Mesenchymal stem cell (in vitro differentiated cells and primary cell): ENCODE measurements at regions not wholly inside any gene's neighbourhood (a gene's known extent, or its start where the extent isn't known, plus 50 kb on each side); places are given as distances from the start of the nearest gene placed in this dataset.

Source experiments
- DNase-seq: peaks from one replicate; pipeline ENCODE4 v3.0.0-alpha.2; 2013
- H2AFZ ChIP-seq: one replicate; pipeline ENCODE4 v1.6.1; 2013; ENCODE audit warnings: low read depth, mild to moderate bottlenecking, control low read depth, inconsistent platforms, low read length, moderate library complexity
- H2AK5ac ChIP-seq: 2 replicates; pipeline ENCODE4 v1.6.1; 2013; ENCODE audit warnings: low read length, moderate library complexity, mild to moderate bottlenecking, inconsistent platforms; ENCODE audit not compliant: severe bottlenecking
- H2BK120ac ChIP-seq: one replicate; pipeline ENCODE4 v1.6.1; 2013; ENCODE audit warnings: low read depth, mild to moderate bottlenecking, inconsistent platforms, low read length, moderate library complexity
- H2BK12ac ChIP-seq, 2 experiments: one replicate each; pipeline ENCODE4 v1.6.1; 2013; ENCODE audit warnings: inconsistent platforms in 2 of 2, low read length in 2 of 2, mild to moderate bottlenecking in 2 of 2, moderate library complexity in 2 of 2, control low read depth in 1 of 2
- H2BK15ac ChIP-seq: one replicate; pipeline ENCODE4 v1.6.1; 2013; ENCODE audit warnings: mild to moderate bottlenecking, low read depth, inconsistent platforms; ENCODE audit not compliant: poor library complexity, severe bottlenecking
- H2BK5ac ChIP-seq: 2 replicates; pipeline ENCODE4 v1.6.1; 2013; ENCODE audit warnings: low read depth, mild to moderate bottlenecking, low read length, control low read depth, inconsistent platforms; ENCODE audit not compliant: poor library complexity, severe bottlenecking
- H3K14ac ChIP-seq, 2 experiments: one replicate each; pipeline ENCODE4 v1.6.1; 2013; ENCODE audit warnings: inconsistent platforms in 2 of 2, low read length in 2 of 2, control low read depth in 1 of 2, mild to moderate bottlenecking in 1 of 2, moderate library complexity in 1 of 2
- H3K18ac ChIP-seq, 2 experiments: one replicate each; pipeline ENCODE4 v1.6.1; 2013; ENCODE audit warnings: inconsistent platforms in 2 of 2, low read length in 2 of 2, control low read depth in 1 of 2, low read depth in 1 of 2, mild to moderate bottlenecking in 1 of 2
- H3K23ac ChIP-seq, 2 experiments: one replicate each; pipeline ENCODE4 v1.6.1; 2013; ENCODE audit warnings: inconsistent platforms in 2 of 2, low read length in 2 of 2, mild to moderate bottlenecking in 2 of 2, moderate library complexity in 2 of 2, control low read depth in 1 of 2
- H3K27ac ChIP-seq: 2 replicates; pipeline ENCODE4 v1.5.1; 2013; ENCODE audit warnings: mild to moderate bottlenecking, moderate library complexity, low read length, control low read depth, inconsistent platforms; ENCODE audit not compliant: poor library complexity, severe bottlenecking
- H3K27me3 ChIP-seq, 2 experiments: 2 replicates each; pipeline versions ENCODE4 v1.6.1 to v1.7.0; 2013; ENCODE audit warnings: low read length in 2 of 2, mild to moderate bottlenecking in 2 of 2, moderate library complexity in 2 of 2, control low read depth in 1 of 2, inconsistent platforms in 1 of 2; ENCODE audit not compliant: control insufficient read depth in 1 of 2, insufficient read depth in 1 of 2
- H3K36me3 ChIP-seq, 2 experiments: 2 replicates each; pipeline versions ENCODE4 v1.6.1 to v1.7.0; 2013; ENCODE audit warnings: low read length in 2 of 2, control low read depth in 1 of 2, inconsistent platforms in 1 of 2, low read depth in 1 of 2, mild to moderate bottlenecking in 1 of 2; ENCODE audit not compliant: insufficient read depth in 2 of 2, control insufficient read depth in 1 of 2
- H3K4ac ChIP-seq, 2 experiments: one replicate each; pipeline ENCODE4 v1.6.1; 2013; ENCODE audit warnings: inconsistent platforms in 2 of 2, low read length in 2 of 2, mild to moderate bottlenecking in 2 of 2, moderate library complexity in 2 of 2, control low read depth in 1 of 2, low read depth in 1 of 2
- H3K4me1 ChIP-seq: 2 replicates; pipeline ENCODE4 v1.6.1; 2013; ENCODE audit warnings: low read depth, low read length, control low read depth; ENCODE audit not compliant: control insufficient read depth, insufficient read depth
- H3K4me2 ChIP-seq: 2 replicates; pipeline ENCODE4 v1.6.1; 2013; ENCODE audit warnings: low read length, mild to moderate bottlenecking, inconsistent platforms; ENCODE audit not compliant: poor library complexity, severe bottlenecking
- H3K4me3 ChIP-seq, 2 experiments: 2 replicates each; pipeline versions ENCODE4 v1.5.1 to v1.7.0; 2013; ENCODE audit warnings: low read length in 2 of 2, mild to moderate bottlenecking in 2 of 2, control low read depth in 1 of 2, low read depth in 1 of 2; ENCODE audit not compliant: insufficient read depth in 1 of 2
- H3K79me1 ChIP-seq: replicated peaks from 2 replicates; pipeline ENCODE4 v1.6.1; 2013; ENCODE audit warnings: mild to moderate bottlenecking, control low read depth, low read length, inconsistent platforms; ENCODE audit not compliant: poor library complexity, severe bottlenecking
- H3K9ac ChIP-seq: 2 replicates; pipeline ENCODE4 v1.7.0; 2013; ENCODE audit warnings: mild to moderate bottlenecking, low read length, moderate library complexity
- H3K9me3 ChIP-seq: 2 replicates; pipeline ENCODE4 v1.7.0; 2013; ENCODE audit warnings: mild to moderate bottlenecking, low read length; ENCODE audit not compliant: control insufficient read depth
- H4K8ac ChIP-seq: one replicate; pipeline ENCODE4 v1.6.1; 2013; ENCODE audit warnings: inconsistent platforms, mild to moderate bottlenecking, low read length, moderate library complexity
- H4K91ac ChIP-seq: one replicate; pipeline ENCODE4 v1.6.1; 2013; ENCODE audit warnings: mild to moderate bottlenecking, low read length, inconsistent platforms
- WGBS: methylation state at CpG from one replicate; pipeline ENCODE4 v1.1.7; 2013; ENCODE audit warnings: mixed read lengths; 5-methylcytosine and 5-hydroxymethylcytosine counted together

DNA sequence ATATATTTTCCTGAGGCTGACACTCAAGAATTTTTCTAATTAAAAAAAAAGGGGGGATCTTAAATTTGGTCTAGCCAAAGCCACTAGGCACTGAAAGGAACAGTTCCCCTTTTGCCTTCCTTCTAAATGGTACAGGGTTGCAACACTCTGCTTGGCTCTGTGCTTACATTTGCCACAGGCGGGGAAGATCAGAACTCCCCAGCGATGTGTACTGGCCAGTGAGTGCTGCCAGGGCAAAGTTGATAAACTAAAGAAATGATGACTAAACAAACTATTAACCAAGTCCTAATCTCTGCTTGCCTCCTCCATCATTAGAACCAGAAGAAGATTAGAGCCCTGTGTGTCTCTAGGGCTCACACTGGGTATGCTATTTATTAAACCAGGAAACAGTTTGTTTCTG, 75.3 kb upstream of the SCEL start:
- H3K79me1 ChIP-seq: no peaks in the 10 kb centered on the region
- no peaks in the 10 kb centered on the region for H3K4me1 ChIP-seq
- no peak overlapping the region for H3K23ac ChIP-seq
- no peak overlapping the region for H4K8ac ChIP-seq
- H3K36me3 ChIP-seq: no peaks in the 10 kb centered on the region
- no peak overlapping the region for H2AFZ ChIP-seq
- H3K27me3 ChIP-seq: no peaks in the 10 kb centered on the region
- H3K14ac ChIP-seq: no peak overlapping the region
- no peak overlapping the region for H2BK5ac ChIP-seq
- DNase-seq: no peak
- H2BK15ac ChIP-seq: no peak overlapping the region
- no peak overlapping the region for H3K4ac ChIP-seq
- no peak overlapping the region for H3K4me2 ChIP-seq
- no peak overlapping the region for H2BK12ac ChIP-seq
- H3K27ac ChIP-seq: no peak overlapping the region
- no peak overlapping the region for H2AK5ac ChIP-seq
- H2BK120ac ChIP-seq: no peak overlapping the region
- 100% methylated on average over 1 of the region's 2 CpGs for WGBS
- no peaks in the 10 kb centered on the region for H3K9me3 ChIP-seq
- no peak overlapping the region for H4K91ac ChIP-seq
- H3K9ac ChIP-seq: no peak overlapping the region
- H3K18ac ChIP-seq: no peak overlapping the region
- no peak overlapping the region for H3K4me3 ChIP-seq

- Histone ChIP-seq H3K36me3 (no peaks in the 10 kb centered on the region), H3K79me1 (no peaks in the 10 kb centered on the region), H3K4me1 (no peaks in the 10 kb centered on the region), H2BK15ac (no peak overlapping the region), H3K4ac (no peak overlapping the region), H3K9me3 (no peaks in the 10 kb centered on the region), H3K27ac (no peak overlapping the region), H4K91ac (no peak overlapping the region), H3K23ac (no peak overlapping the region), H3K4me2 (no peak overlapping the region), H2AK5ac (no peak overlapping the region), H3K18ac (no peak overlapping the region), H2BK12ac (no peak overlapping the region), H4K8ac (no peak overlapping the region), H3K14ac (no peak overlapping the region), H3K27me3 (no peaks in the 10 kb centered on the region), H2AFZ (no peak overlapping the region), H3K9ac (no peak overlapping the region), H2BK5ac (no peak overlapping the region), H3K4me3 (no peak overlapping the region), H2BK120ac (no peak overlapping the region)
- 88% methylated on average over 2 of the region's 3 CpGs for WGBS
- no peak for DNase-seq
Observed at GRCh38 chr13:77459592-77459991, 75.9 kb upstream of the SCEL start.

DNA sequence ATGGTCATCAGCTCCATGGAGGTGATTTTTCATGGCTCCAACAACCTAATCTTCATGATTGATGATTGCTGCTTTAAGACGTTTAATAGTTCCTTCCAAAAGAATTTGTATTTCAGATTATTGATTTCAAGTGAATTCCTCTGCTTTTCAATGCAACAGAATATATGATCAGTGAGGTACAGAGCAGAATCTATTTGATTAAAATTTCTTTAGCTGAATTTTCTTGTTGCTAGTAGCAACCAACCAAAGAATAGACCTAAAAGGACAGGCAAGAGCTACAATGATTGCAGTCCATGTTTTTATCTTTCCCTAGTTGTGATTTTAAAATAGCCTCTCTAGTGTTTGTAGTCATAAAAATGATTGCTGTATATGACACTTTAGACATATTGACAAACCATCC, 76.8 kb upstream of the SCEL start:
- Histone ChIP-seq H3K9me3 (no peaks in the 10 kb centered on the region), H3K27ac (no peak overlapping the region), H3K4me3 (no peak overlapping the region), H4K8ac (no peak overlapping the region), H3K4ac (no peak overlapping the region), H3K23ac (no peak overlapping the region), H3K4me2 (no peak overlapping the region), H3K9ac (no peak overlapping the region), H2BK120ac (no peak overlapping the region), H2BK12ac (no peak overlapping the region), H2AK5ac (no peak overlapping the region), H3K36me3 (no peaks in the 10 kb centered on the region), H3K27me3 (no peaks in the 10 kb centered on the region), H3K79me1 (no peaks in the 10 kb centered on the region), H3K14ac (no peak overlapping the region), H2BK15ac (no peak overlapping the region), H2AFZ (no peak overlapping the region), H3K4me1 (no peaks in the 10 kb centered on the region), H4K91ac (no peak overlapping the region), H3K18ac (no peak overlapping the region), H2BK5ac (no peak overlapping the region)
- no peak for DNase-seq
- no CpG with 5 or more reads among the region's 1 CpG for WGBS

DNA sequence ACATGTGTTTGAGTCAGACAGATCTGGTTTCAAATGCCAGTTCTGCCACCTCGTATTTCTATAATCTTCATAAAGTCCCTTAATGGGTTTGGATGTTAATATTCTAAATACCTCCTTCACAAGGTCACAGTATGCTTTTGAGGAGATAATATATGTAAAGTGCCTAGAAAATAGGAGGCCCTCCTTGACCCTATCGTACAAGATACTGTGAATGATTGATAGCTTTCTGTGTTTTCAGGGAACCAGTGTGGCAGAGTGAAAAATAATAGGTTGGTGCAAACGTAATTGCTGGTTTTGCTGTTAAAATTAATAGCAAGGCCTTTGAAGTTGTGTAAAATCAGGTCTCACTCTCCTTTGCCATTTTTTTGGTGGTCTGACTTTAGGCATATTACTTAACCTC, 77.5 kb upstream of the SCEL start:
- H3K4me3 ChIP-seq: no peak overlapping the region
- H3K27ac ChIP-seq: no peak overlapping the region
- H3K4me1 ChIP-seq: no peaks in the 10 kb centered on the region
- H3K9me3 ChIP-seq: no peaks in the 10 kb centered on the region
- H2BK120ac ChIP-seq: no peak overlapping the region
- H2BK5ac ChIP-seq: no peak overlapping the region
- H4K91ac ChIP-seq: no peak overlapping the region
- H2BK12ac ChIP-seq: no peak overlapping the region
- H3K23ac ChIP-seq: no peak overlapping the region
- no peak overlapping the region for H3K18ac ChIP-seq
- no peaks in the 10 kb centered on the region for H3K27me3 ChIP-seq
- H3K14ac ChIP-seq: no peak overlapping the region
- WGBS: 90% methylated on average over 2 of the region's 3 CpGs
- H4K8ac ChIP-seq: no peak overlapping the region
- no peaks in the 10 kb centered on the region for H3K36me3 ChIP-seq
- no peak overlapping the region for H3K4ac ChIP-seq
- no peak overlapping the region for H2BK15ac ChIP-seq
- no peak for DNase-seq
- H3K4me2 ChIP-seq: no peak overlapping the region
- no peak overlapping the region for H2AFZ ChIP-seq
- no peak overlapping the region for H2AK5ac ChIP-seq
- H3K79me1 ChIP-seq: no peaks in the 10 kb centered on the region
- H3K9ac ChIP-seq: no peak overlapping the region
